ENCODE measurements at regions not wholly inside any gene's neighbourhood (a gene's known extent, or its start where the extent isn't known, plus 50 kb on each side); places are given as distances from the start of the nearest gene placed in this dataset.

DNA sequence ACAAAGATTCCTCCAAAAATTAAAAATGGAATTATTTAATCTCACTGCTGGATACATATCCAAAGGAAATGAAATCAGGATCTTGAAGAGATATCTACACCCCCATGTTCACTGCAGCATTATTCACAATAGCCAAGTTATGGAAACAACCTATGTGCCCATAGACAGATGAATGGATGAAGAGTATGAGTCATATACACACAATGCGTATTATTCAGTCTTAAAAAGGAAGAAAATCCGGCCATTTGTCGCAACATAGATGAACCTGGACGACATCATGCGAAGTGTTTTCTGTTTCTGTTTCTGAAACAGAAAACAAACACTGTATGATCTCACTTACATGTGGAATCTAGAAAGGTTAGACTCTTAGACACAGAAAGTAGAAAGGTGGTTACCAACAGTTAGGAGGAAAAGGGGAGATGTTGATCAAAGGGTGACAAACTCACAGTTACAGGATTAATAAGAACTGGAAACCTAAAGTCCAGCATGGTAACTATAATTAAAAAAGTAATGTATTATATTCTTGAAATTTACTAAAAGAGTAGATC is 87.8 kb upstream of the ERBB4 start:
- intact Hi-C loops (cut with DNase I), result no loop called here
- no peaks in the 10 kb centered on the region for H3K36me3 ChIP-seq
- WGBS, 2 donors, result 92 to 93% methylated on average over 5 of the region's 5 CpGs
- TF ChIP-seq, protein P1, sequence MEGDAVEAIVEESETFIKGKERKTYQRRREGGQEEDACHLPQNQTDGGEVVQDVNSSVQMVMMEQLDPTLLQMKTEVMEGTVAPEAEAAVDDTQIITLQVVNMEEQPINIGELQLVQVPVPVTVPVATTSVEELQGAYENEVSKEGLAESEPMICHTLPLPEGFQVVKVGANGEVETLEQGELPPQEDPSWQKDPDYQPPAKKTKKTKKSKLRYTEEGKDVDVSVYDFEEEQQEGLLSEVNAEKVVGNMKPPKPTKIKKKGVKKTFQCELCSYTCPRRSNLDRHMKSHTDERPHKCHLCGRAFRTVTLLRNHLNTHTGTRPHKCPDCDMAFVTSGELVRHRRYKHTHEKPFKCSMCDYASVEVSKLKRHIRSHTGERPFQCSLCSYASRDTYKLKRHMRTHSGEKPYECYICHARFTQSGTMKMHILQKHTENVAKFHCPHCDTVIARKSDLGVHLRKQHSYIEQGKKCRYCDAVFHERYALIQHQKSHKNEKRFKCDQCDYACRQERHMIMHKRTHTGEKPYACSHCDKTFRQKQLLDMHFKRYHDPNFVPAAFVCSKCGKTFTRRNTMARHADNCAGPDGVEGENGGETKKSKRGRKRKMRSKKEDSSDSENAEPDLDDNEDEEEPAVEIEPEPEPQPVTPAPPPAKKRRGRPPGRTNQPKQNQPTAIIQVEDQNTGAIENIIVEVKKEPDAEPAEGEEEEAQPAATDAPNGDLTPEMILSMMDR (IDR thresholded peaks at IDR 0.05), result no peak
- TF ChIP-seq POLR2A (IDR thresholded peaks at IDR 0.05) (no peak), POLR2AphosphoS5 (IDR thresholded peaks at IDR 0.05) (no peak), EP300 (IDR thresholded peaks at IDR 0.05) (no peak)
- H3K27me3 ChIP-seq, result no peaks in the 10 kb centered on the region
- no peak overlapping the region for H3K27ac ChIP-seq
- H3K9me3 ChIP-seq, result no peaks in the 10 kb centered on the region
- H3K4me3 ChIP-seq, result no peak overlapping the region
- H3K4me1 ChIP-seq, result no peaks in the 10 kb centered on the region
- DNase-seq, result no peak

DNA sequence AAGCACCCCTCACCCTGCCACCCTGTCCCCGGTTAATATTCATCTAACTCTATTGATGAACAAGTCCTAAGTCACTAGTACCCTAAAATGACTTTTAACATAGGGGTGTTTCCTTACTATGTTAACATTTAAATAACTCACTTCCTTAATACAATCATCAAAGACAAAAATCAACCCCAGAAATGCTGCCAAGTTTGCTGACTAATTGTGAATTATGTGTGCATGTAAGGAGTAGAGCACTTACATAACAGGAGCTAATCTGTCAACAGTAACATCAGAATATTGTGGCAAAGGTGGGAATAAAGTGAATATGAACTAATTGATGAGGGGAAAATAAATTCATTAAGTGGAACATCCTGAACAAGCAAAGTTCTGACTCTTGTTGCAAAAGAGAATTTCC is 81.4 kb upstream of the ERBB4 start:
- WGBS, 2 donors, result 88 to 97% methylated on average over 1 of the region's 1 CpG
- TF ChIP-seq, protein P1 (IDR thresholded peaks at IDR 0.05), result no peak
- TF ChIP-seq EP300 (IDR thresholded peaks at IDR 0.05), result no peak
- TF ChIP-seq POLR2AphosphoS5 (IDR thresholded peaks at IDR 0.05), result no peak
- no peak for TF ChIP-seq POLR2A (IDR thresholded peaks at IDR 0.05)
- intact Hi-C loops (cut with DNase I), result no loop called here

GRCh38 chr2:212618636-212619035 is 80.0 kb upstream of the ERBB4 start:
- no peaks in the 10 kb centered on the region for H3K27me3 ChIP-seq
- no peak overlapping the region for H3K27ac ChIP-seq
- no peaks in the 10 kb centered on the region for H3K9me3 ChIP-seq
- H3K36me3 ChIP-seq, result no peaks in the 10 kb centered on the region
- 48 to 84% methylated on average over 2 of the region's 2 CpGs for WGBS, 2 donors
- TF ChIP-seq POLR2A (IDR thresholded peaks at IDR 0.05) (no peak), EP300 (IDR thresholded peaks at IDR 0.05) (no peak), POLR2AphosphoS5 (IDR thresholded peaks at IDR 0.05) (no peak)
- TF ChIP-seq, protein P1 (IDR thresholded peaks at IDR 0.05), result no peak
- intact Hi-C loops (cut with DNase I), result no loop called here
- no peaks in the 10 kb centered on the region for H3K4me1 ChIP-seq
- no peak for DNase-seq
- H3K4me3 ChIP-seq, result no peak overlapping the region

More for the DNA sequence above, 81.4 kb upstream of the ERBB4 start:
- Histone ChIP-seq H3K36me3 (no peaks in the 10 kb centered on the region), H3K27me3 (no peaks in the 10 kb centered on the region), H3K4me1 (no peaks in the 10 kb centered on the region), H3K4me3 (no peak overlapping the region), H3K9me3 (no peaks in the 10 kb centered on the region), H3K27ac (no peak overlapping the region)
- no peak for DNase-seq

GRCh38 chr2:212610872-212611425 is 72.3 kb upstream of the ERBB4 start:
- no peaks in the 10 kb centered on the region for H3K9me3 ChIP-seq
- DNase-seq, result no peak
- H3K4me1 ChIP-seq, result no peaks in the 10 kb centered on the region
- no peak overlapping the region for H3K27ac ChIP-seq
- no peak overlapping the region for H3K4me3 ChIP-seq
- TF ChIP-seq POLR2AphosphoS5 (IDR thresholded peaks at IDR 0.05), result no peak
- TF ChIP-seq, protein P1 (IDR thresholded peaks at IDR 0.05), result no peak
- no peak for TF ChIP-seq POLR2A (IDR thresholded peaks at IDR 0.05)
- no peak for TF ChIP-seq EP300 (IDR thresholded peaks at IDR 0.05)
- intact Hi-C loops (cut with DNase I), result no loop called here
- no peaks in the 10 kb centered on the region for H3K36me3 ChIP-seq
- H3K27me3 ChIP-seq, result no peaks in the 10 kb centered on the region
- WGBS, 2 donors, result 73 to 85% methylated on average over 3 of the region's 3 CpGs

DNA sequence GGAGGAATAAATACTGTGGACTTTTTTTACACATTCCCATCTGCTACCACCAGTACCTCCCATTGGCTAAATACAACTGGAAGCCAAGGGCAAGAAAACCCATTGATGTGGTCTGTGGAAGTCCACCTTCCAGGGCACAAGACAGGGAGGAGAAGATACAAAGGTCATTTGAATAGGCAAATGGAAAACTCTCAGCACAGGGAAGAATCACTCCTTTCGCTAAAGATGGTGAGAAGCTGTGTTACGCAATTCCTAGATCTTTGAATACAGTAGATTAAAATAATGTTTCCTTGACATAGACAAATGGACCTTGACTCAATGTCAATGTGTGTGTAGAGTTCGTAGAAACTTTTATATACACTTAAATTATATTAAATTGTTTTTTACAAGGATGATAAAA is 70.9 kb upstream of the ERBB4 start:
- H3K9me3 ChIP-seq, result no peaks in the 10 kb centered on the region
- WGBS, 2 donors, result 71 to 89% methylated on average over 3 of the region's 3 CpGs
- DNase-seq, result no peak
- TF ChIP-seq POLR2A (IDR thresholded peaks at IDR 0.05), result no peak
- TF ChIP-seq, protein P1 (IDR thresholded peaks at IDR 0.05), result no peak
- no peak for TF ChIP-seq POLR2AphosphoS5 (IDR thresholded peaks at IDR 0.05)
- no peak for TF ChIP-seq EP300 (IDR thresholded peaks at IDR 0.05)
- H3K27me3 ChIP-seq, result no peaks in the 10 kb centered on the region
- H3K27ac ChIP-seq, result no peak overlapping the region
- intact Hi-C loops (cut with DNase I), result no loop called here
- H3K4me3 ChIP-seq, result no peak overlapping the region
- H3K4me1 ChIP-seq, result no peaks in the 10 kb centered on the region
- no peaks in the 10 kb centered on the region for H3K36me3 ChIP-seq
